HL-60 (cell line): ENCODE measurements at regions not wholly inside any gene's neighbourhood (a gene's known extent, or its start where the extent isn't known, plus 50 kb on each side); places are given as distances from the start of the nearest gene placed in this dataset.

Experiments used
- DNase-seq, 2 experiments: peaks; one replicate each; pipeline ENCODE4 v3.0.0-alpha.2; 2010 to 2020; ENCODE audit warnings: low read depth in 1 of 2, low spot score in 1 of 2
- H3K27ac ChIP-seq: fragments of 250-450 bp; sonication (Bioruptor Pico); replicated peaks from 2 replicates; pipeline ENCODE4 v1.5.1; 2020; ENCODE audit warnings: mild to moderate bottlenecking, moderate library complexity
- H3K27me3 ChIP-seq: fragments of 250-450 bp; sonication (Bioruptor Pico); 2 replicates; pipeline ENCODE4 v1.5.1; 2021; ENCODE audit warnings: mild to moderate bottlenecking, moderate library complexity; ENCODE audit not compliant: insufficient read depth, poor library complexity, severe bottlenecking
- H3K4me3 ChIP-seq: replicated peaks from 2 replicates; pipeline ENCODE4 v1.5.1; 2011; ENCODE audit warnings: mild to moderate bottlenecking, control low read depth, low read length; ENCODE audit not compliant: insufficient read depth
- GABPA ChIP-seq: IDR thresholded peaks from 2 replicates; pipeline ENCODE4 v1.6.1; 2012; ENCODE audit warnings: low read depth
- POLR2AphosphoS5 ChIP-seq: IDR thresholded peaks from 2 replicates; pipeline ENCODE4 v1.6.1; 2012; ENCODE audit warnings: low read depth
- SPI1 ChIP-seq: IDR thresholded peaks from 2 replicates; pipeline ENCODE4 v1.6.1; 2012; ENCODE audit warnings: low read depth, mild to moderate bottlenecking, borderline replicate concordance
- TF ChIP-seq, protein P1 (sequence below): IDR thresholded peaks from one replicate; pipeline ENCODE4 v1.5.1; 2011; ENCODE audit warnings: low read length, control low read depth, inconsistent platforms; ENCODE audit not compliant: insufficient read depth
- TF ChIP-seq, protein P2 (sequence below): IDR thresholded peaks from 2 replicates; pipeline ENCODE4 v1.6.1; 2012; ENCODE audit warnings: low read depth; ENCODE audit not compliant: insufficient replicate concordance

DNA sequence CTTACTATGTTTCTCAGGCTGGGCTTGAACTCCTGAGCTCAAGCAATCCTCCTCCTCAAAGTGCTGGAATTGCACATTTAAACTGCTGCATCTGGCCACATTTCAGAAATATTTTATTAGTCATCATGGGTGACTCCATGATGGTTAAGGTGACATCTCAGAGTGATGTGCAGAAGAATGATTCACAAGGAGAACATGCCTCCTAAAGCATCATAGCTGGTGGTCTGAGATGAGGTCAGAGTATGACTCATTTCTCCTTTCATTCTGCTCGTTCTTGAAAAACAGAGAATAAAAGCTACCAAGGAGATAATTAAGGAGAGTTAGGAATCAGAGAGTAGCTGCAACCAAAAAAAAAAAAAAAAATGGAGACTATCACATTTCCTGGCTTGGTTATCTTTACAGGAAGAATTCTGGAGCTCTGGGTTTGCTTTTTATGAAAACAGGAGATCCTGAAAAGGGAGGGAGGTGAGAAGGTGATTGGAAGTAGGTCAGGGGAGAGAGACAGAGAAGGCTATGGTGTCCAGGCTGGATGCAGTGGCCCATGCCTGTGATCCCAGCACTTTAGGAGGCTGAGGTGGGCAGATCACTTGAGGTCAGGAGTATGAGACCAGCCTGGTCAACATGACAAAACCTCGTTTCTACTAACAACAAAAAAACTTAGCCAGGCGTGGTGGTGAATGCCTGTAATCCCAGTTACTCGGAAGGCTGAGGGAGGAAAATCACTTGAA, 1011.6 kb downstream of the NLGN4Y start:
- Histone ChIP-seq H3K27me3 (no peaks in the 10 kb centered on the region), H3K4me3 (no peak overlapping the region), H3K27ac (no peak overlapping the region)
- no peak for DNase-seq
- TF ChIP-seq SPI1 (no peak), POLR2AphosphoS5 (no peak)
- TF ChIP-seq, protein P1, sequence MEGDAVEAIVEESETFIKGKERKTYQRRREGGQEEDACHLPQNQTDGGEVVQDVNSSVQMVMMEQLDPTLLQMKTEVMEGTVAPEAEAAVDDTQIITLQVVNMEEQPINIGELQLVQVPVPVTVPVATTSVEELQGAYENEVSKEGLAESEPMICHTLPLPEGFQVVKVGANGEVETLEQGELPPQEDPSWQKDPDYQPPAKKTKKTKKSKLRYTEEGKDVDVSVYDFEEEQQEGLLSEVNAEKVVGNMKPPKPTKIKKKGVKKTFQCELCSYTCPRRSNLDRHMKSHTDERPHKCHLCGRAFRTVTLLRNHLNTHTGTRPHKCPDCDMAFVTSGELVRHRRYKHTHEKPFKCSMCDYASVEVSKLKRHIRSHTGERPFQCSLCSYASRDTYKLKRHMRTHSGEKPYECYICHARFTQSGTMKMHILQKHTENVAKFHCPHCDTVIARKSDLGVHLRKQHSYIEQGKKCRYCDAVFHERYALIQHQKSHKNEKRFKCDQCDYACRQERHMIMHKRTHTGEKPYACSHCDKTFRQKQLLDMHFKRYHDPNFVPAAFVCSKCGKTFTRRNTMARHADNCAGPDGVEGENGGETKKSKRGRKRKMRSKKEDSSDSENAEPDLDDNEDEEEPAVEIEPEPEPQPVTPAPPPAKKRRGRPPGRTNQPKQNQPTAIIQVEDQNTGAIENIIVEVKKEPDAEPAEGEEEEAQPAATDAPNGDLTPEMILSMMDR: no peak
- TF ChIP-seq, protein P2, sequence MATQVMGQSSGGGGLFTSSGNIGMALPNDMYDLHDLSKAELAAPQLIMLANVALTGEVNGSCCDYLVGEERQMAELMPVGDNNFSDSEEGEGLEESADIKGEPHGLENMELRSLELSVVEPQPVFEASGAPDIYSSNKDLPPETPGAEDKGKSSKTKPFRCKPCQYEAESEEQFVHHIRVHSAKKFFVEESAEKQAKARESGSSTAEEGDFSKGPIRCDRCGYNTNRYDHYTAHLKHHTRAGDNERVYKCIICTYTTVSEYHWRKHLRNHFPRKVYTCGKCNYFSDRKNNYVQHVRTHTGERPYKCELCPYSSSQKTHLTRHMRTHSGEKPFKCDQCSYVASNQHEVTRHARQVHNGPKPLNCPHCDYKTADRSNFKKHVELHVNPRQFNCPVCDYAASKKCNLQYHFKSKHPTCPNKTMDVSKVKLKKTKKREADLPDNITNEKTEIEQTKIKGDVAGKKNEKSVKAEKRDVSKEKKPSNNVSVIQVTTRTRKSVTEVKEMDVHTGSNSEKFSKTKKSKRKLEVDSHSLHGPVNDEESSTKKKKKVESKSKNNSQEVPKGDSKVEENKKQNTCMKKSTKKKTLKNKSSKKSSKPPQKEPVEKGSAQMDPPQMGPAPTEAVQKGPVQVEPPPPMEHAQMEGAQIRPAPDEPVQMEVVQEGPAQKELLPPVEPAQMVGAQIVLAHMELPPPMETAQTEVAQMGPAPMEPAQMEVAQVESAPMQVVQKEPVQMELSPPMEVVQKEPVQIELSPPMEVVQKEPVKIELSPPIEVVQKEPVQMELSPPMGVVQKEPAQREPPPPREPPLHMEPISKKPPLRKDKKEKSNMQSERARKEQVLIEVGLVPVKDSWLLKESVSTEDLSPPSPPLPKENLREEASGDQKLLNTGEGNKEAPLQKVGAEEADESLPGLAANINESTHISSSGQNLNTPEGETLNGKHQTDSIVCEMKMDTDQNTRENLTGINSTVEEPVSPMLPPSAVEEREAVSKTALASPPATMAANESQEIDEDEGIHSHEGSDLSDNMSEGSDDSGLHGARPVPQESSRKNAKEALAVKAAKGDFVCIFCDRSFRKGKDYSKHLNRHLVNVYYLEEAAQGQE: no peak

DNA sequence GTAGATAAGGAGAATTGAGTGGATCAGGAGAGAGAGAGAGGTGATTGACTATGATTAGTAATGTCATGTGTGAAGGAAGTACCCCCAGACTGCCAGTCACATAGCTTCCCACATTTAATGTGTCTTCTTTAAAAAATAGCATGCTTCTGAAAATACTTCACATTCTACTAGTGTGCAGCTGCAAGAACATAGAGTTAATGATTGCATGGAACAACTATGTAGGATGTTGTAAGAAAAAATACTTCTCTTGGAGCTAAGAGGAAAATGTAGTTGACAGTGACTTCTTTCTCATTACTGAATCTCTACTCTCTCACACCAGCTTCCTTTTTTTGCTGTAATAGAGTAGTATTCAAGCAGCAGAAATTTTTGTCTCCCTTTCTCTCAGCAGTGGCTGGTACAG, 1016.2 kb downstream of the NLGN4Y start:
- H3K27ac ChIP-seq: no peak overlapping the region
- DNase-seq: no peak
- TF ChIP-seq, protein P2: no peak
- TF ChIP-seq POLR2AphosphoS5 (no peak), GABPA (no peak), SPI1 (no peak)
- TF ChIP-seq, protein P1: no peak
- H3K4me3 ChIP-seq: no peak overlapping the region
- H3K27me3 ChIP-seq: no peaks in the 10 kb centered on the region

DNA sequence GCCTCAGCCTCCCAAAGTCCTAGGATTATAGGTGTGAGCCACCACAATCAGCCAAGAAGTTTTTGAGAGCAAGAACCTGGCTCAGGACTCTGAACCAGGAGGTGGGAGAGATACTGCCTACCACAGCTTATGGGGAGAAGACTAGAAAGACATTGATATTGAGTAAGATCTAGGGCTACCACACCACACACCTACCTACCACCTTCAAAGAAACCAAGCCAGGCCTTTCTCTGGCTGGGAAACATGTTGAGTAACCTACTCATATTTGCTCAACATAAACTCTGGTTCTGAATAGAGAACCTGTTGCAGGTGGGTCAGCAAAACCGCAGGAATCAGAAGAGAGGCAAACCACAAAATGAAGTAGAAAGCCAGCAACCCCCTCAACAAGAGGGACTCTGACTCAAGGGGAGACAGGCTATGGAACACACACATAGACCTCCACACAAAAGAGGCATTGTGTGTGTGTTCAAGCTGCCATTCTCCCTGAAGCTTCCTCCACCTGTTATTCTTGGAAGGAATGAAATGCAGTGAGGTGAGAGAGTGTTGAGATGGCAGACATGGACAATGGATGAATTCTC, 1021.9 kb downstream of the NLGN4Y start:
- Histone ChIP-seq H3K27ac (no peak overlapping the region), H3K4me3 (no peak overlapping the region), H3K27me3 (no peaks in the 10 kb centered on the region)
- DNase-seq: no peak
- no peak for TF ChIP-seq SPI1
- TF ChIP-seq POLR2AphosphoS5: no peak
- TF ChIP-seq, protein P1: no peak
- TF ChIP-seq, protein P2: no peak
- no peak for TF ChIP-seq GABPA
